ENCODE measurements at regions not wholly inside any gene's neighbourhood (a gene's known extent, or its start where the extent isn't known, plus 50 kb on each side); places are given as distances from the start of the nearest gene placed in this dataset.

GRCh38 chr10:29141761-29142160 lies 147.1 kb upstream of the LYZL1 start:
- no peak for DNase-seq (ENCODE audit: extremely low read depth, low read depth)

DNA sequence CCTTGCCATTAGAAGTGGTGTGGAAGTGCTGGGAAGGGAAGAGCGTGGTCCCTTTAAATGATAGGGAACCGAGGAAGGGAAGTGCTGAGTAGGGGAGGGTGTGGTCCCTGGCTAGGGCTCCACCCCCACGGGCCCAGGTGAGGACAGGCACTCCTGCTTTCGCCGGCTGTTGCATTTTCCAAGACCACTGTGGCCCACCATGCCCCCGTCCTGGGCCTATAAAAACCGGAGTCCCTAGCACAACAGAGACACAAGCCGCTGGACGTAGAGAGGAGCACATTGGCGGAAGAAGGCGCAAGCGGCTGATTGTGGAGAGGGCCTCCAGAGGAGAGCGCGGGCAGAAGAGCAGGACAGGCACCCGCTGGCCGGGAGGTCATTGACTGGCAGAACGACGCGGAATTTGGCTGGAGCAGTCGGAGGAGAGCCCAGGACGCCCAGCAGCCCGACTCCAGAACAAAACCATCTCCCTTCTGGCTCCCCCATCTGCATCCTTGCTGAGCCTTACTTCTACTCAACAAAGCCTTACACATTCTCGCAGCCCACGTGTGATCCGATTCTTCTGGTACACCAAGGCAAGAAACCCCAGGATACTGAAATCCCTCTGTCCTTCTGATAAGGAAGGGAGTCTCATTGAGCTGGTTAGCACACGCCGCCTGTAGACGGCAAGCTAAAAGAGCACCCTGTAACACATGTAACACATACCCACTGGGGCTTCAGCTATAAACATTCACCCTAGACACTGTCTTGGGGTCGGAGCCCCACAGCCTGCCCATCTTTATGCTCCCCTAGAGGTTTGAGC lies 146.2 kb upstream of the LYZL1 start:
- no peak for DNase-seq (ENCODE audit: extremely low read depth, low read depth)

- DNase-seq (ENCODE audit: extremely low read depth, low read depth): no peak
Measured at GRCh38 chr10:29144126-29144525, 144.7 kb upstream of the LYZL1 start.

DNA sequence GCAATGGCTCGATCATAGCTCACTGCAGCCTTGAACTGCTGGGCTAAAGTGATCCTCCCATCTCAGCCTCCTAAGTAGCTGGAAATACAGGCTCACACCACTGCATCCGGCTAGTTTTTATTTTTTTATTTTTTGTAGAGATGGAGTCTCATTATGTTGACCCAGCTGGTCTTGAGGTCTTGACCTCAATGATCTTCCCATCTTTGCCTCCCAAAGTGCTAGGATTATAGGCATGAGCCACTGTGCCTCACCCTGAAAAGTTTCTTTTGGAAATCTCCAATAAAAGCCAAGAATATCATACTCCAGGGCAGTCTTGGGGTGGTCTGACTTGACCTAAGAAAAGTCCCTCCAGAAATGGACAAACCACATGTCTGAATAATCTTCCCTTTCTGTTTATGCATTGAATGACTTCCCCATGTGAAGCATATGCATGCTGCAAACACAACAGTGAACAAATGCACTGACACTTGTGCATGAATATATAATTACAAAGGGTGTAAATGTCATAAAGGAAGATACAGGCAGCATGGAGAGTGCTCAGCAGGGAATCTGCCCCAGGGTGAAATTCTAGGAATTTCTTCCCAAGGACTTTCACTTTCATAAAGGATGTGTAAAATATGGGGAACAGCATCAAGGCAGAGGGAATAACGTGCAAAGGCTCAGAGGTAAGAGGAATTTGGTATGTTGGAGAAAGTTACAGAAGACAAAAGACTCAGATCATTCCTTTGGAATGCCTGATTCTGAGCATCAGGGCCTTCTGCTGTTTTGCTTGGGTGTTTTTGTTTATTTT lies 142.4 kb upstream of the LYZL1 start:
- no peak for DNase-seq (ENCODE audit: extremely low read depth, low read depth)

DNA sequence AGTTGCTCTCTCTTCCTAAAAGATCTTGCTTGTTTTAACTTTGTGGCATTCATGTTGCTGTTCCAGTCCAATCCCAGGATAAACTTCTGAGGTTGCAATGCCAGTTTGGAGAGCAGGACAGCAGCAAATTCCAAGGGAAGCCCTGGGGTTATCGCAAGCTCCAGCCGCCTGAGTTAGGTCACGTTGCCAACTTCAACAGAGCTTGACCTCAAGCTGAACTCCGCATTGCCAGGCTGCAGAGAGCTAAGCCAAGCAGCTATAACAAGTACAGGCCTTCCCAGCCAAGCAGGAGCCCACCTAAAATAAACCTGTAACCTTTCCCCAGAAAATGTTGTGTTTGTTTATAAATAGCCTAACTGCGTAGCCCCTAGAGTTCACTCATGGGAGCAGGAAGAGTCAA lies 138.9 kb upstream of the LYZL1 start:
- no peak for DNase-seq (ENCODE audit: extremely low read depth, low read depth)

- no peak for DNase-seq (ENCODE audit: extremely low read depth, low read depth)
Measured at GRCh38 chr10:29151005-29151404, 137.9 kb upstream of the LYZL1 start.

- no peak for DNase-seq (ENCODE audit: extremely low read depth, low read depth)
Measured at GRCh38 chr10:29157321-29157720, 131.5 kb upstream of the LYZL1 start.

GRCh38 chr10:29158066-29158465 lies 130.8 kb upstream of the LYZL1 start:
- no peak for DNase-seq (ENCODE audit: extremely low read depth, low read depth)

DNA sequence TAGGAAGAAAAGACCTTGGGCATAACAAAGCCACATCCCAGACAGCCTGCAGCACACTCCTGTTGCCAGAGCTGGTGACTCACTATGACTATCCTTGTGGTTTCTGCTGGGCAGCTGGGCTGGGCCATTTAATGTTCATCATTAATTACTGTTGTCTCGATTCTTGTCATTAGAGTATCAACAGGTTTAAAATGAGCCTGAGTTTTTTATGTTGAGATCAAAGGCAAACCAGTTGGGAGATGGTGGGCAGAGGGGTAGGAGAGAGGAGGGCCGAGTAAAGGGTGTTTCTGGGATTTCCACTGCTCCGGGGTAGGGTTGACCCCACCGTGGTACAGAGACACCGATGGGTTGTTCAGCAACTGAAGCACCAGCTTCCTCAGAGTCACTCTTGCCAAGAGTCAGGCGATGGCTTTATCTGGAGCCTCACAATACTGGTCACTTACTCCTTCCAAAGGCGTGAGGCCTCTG lies 128.7 kb upstream of the LYZL1 start:
- peak; percentile 12 for DNase-seq (ENCODE audit: extremely low read depth, low read depth)

DNA sequence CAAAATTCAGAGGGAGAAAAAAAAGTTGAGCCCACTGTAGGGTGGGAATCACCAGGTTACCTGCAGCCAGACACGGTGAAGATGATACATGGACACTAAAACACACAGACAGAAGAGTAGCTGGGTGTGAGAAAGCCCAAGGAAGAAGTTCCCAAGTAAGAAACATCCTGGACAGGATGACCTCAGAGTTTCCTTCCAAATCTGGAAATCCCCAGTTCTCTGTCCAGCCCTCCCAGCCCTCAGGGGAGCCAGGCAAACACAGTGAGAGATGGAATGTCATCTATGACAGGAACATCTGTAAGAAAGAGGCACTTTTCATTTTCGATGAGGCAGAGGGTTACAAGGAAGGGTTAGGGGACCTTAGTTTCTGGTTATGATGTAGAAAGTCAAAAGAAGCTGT lies 125.1 kb upstream of the LYZL1 start:
- no peak for DNase-seq (ENCODE audit: extremely low read depth, low read depth)

GRCh38 chr10:29166713-29167112 lies 122.2 kb upstream of the LYZL1 start:
- DNase-seq (ENCODE audit: extremely low read depth, low read depth): no peak

GRCh38 chr10:29169021-29169420 lies 119.8 kb upstream of the LYZL1 start:
- no peak for DNase-seq (ENCODE audit: extremely low read depth, low read depth)

DNA sequence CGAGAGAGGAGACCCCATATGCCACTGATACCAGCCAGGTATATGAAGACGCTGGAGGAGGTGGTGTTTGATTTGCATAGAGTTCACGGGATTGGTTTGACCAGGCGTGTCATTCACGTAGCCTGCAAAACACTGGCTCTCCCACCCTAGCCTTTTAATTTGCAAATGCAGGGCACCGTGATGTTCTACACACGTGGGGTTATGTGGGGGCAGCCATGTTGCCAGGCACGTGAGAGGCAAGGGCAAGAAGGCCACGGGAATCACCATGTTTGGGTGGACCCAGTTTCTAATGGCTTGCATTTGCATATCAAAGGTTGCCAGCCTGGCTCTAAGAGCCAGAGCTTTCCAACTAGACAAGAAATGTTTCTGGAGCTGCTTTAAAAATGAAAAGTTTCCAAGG lies 117.2 kb upstream of the LYZL1 start:
- no peak for DNase-seq (ENCODE audit: extremely low read depth, low read depth)

GRCh38 chr10:29174389-29174788 lies 114.5 kb upstream of the LYZL1 start:
- no peak for DNase-seq (ENCODE audit: extremely low read depth, low read depth)

DNA sequence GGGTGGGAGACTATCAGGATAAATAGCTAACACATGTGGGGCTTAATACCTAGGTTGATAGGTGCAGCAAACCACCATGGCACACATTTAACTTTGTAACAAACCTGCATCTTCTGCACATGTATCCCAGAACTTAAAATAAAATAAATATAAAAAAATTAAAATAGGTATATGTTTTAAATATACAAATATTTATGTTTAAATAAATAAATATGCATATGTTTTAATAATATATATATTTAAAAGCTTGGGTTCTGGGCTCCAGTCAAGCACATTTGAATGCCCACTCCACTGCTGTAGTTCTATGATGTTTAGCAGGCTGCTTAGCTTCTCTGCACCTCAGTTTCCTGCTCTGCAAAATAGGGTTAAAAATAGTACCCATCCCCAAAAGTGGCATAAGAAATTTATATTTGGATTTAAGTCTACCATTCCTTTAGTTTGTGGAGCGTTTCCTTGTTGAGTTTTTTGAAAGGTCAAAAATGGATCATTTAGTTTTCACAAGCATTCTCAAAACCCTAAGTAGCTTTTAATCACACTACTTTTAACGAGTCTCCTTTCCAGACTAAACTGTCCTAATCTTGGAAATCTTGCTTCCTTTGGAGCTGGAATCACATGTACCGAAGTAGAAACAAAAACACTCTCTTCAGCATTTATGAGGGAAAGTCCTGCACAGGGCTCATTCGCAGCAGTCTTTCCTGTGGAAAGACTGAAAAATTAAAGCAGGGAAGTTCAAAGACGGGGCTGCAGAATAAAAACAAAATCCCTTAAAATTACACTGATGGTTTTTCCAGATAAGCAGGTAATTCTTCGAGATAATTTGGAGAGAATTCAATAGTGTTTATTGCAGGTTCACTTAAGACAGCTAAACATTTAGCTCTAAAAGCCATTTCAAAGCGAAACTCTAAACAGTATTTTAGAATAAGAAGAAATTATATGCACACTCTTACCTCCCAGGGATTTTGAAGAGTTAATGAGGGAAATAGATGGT lies 111.7 kb upstream of the LYZL1 start:
- DNase-seq (ENCODE audit: extremely low read depth, low read depth): no peak

- DNase-seq (ENCODE audit: extremely low read depth, low read depth): no peak
Measured at GRCh38 chr10:29181936-29182335, 106.9 kb upstream of the LYZL1 start.

GRCh38 chr10:29183301-29183945 lies 105.4 kb upstream of the LYZL1 start:
- no peak for DNase-seq (ENCODE audit: extremely low read depth, low read depth)

DNA sequence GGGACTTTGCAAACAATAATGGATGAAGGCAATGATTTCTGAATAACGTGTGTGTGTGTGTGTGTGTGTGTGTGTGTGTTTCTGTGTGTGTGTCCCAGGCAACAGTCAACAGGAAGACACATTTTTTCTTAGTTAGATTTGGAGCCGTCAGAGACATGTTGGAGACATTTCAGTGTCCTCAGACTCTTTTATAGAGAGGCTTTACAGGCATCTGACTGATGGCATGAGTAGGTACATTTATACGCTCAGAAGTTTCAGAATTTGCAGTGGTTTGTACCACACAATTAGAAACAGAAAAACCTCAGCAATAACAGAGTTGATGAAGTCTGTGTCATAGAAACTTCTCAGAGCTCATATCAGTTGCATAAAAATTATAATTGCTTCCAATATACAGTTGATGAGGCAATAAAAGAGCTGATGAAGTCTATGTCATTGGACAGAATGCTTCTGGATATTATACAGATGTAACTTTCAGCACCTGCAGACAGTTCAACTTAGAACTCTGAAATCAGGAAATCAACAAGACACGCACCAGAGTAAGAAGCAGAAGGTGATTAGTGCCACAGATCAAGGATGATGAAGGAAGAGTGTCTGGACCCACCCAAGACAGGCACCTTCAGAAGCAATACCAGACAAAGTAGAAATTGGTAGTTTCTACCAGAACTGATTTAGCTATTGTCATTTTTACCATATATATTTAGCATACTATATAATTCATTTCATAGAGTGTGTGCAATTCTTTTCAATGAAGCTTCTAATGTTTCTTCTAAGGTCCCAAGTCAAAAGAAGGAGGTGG lies 104.5 kb upstream of the LYZL1 start:
- DNase-seq (ENCODE audit: extremely low read depth, low read depth): no peak

- DNase-seq (ENCODE audit: extremely low read depth, low read depth): no peak
Measured at GRCh38 chr10:29185050-29185449, 103.8 kb upstream of the LYZL1 start.

GRCh38 chr10:29186221-29186620 lies 102.6 kb upstream of the LYZL1 start:
- no peak for DNase-seq (ENCODE audit: extremely low read depth, low read depth)
